H1 (cell line): ENCODE measurements at regions not wholly inside any gene's neighbourhood (a gene's known extent, or its start where the extent isn't known, plus 50 kb on each side); places are given as distances from the start of the nearest gene placed in this dataset.

Source experiments
- EZH2 ChIP-seq: fragments of 200-600 bp; sonication (generic); IDR thresholded peaks from 2 replicates; pipeline ENCODE4 v1.7.1; 2012; ENCODE audit warnings: low read depth, mild to moderate bottlenecking, moderate library complexity, low read length, inconsistent platforms; ENCODE audit not compliant: severe bottlenecking
- JUND ChIP-seq: IDR thresholded peaks from 2 replicates; pipeline ENCODE4 v1.6.1; 2011; ENCODE audit warnings: mild to moderate bottlenecking, improper control_type of control experiment, low read length
- RNF2 ChIP-seq: fragments of 200-900, 300-1000 bp; sonication (generic); IDR thresholded peaks from 2 replicates; pipeline ENCODE4 v1.7.1; 2016; ENCODE audit warnings: borderline replicate concordance, low read depth, mild to moderate bottlenecking, antibody characterized with exemption, low read length; ENCODE audit not compliant: poor library complexity, severe bottlenecking; ENCODE audit errors: missing control alignments

DNA sequence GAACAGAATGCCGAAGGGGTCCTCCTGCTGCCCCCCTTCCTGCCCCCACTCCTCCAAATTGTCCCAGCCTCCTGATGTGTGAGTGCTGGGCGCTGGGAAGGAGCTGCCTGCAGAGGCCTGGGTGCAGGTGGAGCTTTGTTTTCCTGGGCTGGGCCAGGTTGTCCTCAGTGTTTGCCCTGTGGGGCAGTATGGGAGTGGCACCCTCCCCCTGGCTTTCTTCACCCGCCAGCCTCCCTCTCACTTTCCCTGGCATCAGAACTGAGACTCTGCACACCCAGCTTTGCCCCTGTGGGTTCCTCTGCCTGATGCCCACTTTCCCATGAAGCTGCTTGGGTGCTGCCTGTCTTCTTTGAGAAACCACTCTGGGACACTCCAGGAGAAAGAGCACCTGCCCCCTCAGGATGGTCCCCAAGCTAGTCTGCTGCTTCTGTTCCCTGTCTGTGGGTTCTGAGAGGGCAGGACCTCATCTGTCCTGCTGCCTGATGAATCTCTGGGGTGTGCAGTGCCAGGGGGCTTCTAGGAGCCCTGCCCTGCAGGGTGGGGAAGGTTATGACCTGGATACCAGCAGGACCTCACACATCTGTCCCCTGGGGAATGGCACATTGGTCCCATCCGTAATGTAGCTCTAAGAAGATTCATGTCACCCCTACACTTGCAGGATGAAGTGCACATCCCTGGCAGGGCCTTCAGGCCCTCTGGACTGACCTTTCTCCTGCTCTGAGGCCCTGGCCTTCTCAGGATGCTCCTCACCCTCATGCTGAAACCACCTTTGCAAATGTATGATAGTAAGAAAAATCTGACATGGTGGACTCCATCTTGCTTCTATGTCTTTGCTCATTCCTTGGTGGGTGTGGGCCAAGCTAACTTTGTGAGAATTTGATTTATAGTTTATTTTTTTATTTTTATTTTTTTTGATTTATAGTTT, 146.8 kb upstream of the HS6ST1 start (continued):
- no peak for TF ChIP-seq JUND
- TF ChIP-seq RNF2: no peak
- no peak for TF ChIP-seq EZH2
